EL (cell line): ENCODE measurements at regions not wholly inside any gene's neighbourhood (a gene's known extent, or its start where the extent isn't known, plus 50 kb on each side); places are given as distances from the start of the nearest gene placed in this dataset.
"Not testable (repeated sequence)": the region's sequence is repeated elsewhere in the genome, so short reads cannot be mapped to it uniquely, and the experiment has no call there.

Experiments
- DNase-seq: peaks from one replicate; pipeline ENCODE4 v3.0.0-alpha.2; 2016

DNA sequence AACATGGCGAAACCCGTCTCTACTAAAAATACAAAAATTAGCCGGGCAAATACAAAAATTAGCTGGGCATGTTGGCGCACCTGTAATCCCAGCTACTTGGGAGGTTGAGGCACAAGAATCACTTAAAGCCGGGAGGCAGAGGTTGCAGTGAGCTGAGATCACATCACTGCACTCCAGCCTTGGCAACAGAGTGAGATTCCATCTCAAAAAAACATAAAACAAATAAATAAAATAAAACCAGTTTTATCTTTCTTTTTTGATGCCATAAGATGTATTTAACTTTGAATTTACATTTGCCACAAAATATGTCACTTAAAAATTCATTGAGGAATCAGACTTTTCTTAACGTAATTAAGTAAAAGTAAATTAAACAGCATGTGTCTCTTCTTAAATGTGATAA, 113.3 kb upstream of the ERRFI1 start:
- no peak for DNase-seq

DNA sequence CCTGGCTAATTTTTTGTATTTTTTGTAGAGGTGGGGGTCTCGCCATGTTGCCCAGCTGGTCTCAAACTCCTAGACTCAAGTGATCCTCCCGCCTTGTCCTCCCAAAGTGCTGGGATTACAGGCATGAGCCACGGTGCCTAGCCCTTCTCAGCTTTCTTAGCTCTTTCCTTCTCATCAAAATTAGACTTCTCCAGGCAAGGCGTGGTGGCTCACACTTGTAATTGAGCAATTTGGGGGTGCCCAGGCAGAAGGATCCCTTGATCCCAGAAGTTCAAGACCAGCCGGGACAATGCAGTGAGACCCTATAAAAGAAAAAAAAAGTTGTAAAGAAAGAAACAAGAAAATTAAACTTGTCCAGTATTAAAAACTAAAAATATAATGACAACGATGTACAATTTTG, 112.6 kb upstream of the ERRFI1 start:
- no peak for DNase-seq

DNA sequence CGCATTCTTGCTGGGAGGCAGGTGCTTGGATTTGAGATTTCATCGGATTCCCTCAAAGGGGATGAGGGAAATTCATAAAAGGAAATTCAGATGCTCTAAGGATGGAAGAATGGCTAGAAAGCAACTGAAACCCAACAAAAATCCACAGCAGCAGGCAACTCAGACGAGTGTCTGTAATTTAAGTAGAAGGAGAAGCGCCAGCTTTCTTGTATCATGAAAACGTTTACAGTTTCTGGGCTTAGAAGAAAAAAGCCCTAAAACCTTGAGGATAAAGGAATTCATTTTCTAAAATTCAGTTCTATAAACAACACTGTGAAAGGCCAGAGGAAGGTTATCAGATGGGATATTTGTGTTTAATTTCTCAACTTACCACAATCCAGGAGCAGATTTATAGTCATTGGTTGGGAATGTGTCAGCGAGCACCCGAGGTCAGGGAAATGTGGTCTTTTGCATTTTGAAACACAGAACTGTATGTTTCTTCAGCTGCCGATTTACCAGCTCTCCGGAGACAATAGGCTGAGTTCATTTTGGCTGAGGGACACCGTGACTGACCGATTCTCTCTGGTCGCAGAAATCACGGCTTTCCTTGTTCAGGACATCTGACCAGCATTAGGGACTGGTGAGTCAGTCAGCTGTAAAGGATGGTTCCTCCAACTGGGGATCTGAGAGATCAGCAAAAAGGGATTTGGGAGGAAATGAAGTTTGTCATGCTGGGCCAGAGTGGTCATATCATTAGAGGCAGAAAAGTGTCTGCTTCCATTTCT, 111.6 kb upstream of the ERRFI1 start:
- peak; percentile 98 for DNase-seq

DNA sequence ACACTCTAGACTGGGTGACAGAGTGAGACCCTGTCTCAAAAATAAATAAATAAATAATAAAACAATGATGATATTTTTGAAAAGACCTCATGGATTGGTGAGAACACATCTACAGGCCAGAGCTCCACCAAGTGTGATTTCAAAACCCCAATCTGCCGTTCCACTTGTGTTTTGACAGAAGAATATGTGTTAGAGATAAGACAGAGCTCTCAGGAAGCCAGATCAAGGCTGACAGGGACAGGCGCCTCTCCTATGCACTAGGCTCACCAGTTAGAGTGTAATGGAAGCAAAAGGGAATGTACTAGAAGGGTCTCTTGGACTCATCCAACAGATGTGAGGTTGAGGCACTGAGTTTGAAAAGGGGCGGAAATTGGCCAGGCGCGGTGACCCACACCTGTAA, 110.7 kb upstream of the ERRFI1 start:
- DNase-seq: no peak

DNA sequence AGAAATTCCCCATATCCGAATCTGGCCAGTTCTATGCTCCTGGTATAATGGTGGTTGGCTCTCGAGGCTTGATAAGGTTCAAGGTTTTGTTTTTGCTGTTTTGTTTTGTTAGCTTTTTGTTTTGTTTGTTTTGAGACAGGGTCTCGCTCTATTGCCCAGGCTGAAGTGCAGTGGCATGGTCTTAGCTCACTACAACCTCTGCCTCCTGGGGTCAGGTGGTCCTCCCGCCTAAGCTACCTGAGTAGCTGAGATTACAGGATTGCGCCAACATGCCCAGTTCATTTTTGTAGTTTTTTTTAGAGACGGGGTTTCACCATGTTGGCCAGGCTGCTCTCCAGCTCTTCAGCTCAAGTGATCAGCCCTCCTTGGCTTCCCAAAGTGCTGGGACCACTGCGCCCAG, 109.1 kb upstream of the ERRFI1 start:
- no peak for DNase-seq

DNA sequence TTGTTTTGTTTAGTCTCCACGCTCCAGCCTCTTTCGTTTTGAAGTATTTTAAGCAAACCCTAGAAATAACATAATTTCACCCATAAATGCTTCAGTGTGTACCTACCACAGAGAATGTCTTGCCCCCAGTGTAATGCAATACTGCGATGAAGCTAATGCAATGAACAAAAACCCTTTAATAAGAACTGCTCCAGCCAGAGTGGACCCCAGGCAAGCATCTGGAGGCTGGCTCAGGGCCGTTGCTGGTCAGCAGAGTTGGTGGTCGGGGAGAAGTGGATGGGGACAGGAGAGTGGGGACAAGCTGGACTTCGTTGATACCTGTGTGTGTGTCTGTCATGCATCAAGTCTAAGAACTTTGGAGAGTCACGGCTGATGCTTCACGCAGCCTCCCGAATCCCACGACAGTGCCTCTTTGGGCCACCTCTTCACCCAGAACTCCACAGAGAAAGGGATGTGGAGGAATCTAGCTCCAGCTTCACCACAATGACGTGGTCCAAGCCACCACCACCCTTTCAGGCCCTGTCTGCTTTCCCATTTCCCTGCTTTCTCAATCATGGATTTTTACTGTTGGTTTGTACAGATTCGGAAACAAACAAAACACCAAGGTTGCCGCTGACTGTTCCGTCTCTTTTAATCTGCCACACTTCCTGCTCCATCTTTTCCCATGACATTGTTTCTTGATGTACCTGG, 108.6 kb upstream of the ERRFI1 start:
- peak; percentile 58 for DNase-seq

DNA sequence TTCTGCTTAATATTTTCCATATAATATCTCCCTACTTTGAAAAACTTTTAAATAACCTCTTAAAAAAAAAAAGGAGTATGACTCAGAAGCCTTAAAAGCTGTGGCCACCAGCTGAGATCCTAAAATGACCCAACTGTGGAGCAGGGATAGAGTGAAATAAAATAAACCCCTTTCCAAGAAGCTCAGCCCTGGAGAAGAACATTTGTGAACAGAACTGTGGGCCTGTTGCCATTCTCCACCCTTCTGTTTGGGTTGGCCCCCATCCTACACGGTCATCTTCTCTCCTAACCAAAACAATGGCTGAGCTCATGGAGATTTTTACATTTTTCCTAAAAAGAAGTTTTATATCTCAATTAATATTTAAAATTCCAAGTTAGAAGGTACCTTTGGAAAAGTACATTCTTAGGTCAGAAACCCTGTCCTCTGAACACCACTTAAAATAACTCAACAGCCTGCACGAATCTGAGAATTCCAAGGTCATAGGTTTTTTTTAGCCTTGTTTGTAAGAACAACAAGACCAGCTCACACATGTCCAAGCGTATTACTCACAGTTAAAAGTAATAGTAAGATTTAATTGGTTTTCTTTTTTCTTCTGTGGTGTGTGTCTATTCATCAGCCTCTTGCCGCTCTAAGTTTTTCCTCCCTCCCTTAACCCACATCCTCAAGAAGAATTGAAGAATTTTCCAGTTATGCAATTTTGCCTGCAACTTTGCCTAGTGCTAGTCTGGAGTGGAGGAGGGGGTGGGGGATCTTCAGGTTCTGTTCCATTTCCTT, 107.7 kb upstream of the ERRFI1 start:
- peak; percentile 80 for DNase-seq

DNA sequence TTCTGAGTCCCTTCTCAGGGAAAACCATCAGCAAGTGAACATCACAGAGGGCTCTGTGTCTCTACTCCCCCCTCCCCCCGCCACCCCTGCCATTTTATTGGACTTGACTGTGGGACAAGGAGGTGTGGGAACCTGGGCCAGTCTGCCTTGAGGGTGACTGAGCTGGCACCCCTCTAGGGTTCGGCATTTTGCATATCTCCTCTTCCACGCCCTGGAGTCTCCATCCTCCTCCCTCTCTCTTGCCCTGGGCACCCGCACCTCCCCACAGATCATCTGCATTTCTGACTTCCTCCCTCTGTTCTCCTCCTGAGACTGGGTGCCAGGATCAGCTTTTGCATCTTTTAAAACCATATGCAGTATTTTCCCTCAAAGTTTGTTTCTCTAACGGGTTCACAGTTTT, 107.1 kb upstream of the ERRFI1 start:
- peak; percentile 45 for DNase-seq

DNA sequence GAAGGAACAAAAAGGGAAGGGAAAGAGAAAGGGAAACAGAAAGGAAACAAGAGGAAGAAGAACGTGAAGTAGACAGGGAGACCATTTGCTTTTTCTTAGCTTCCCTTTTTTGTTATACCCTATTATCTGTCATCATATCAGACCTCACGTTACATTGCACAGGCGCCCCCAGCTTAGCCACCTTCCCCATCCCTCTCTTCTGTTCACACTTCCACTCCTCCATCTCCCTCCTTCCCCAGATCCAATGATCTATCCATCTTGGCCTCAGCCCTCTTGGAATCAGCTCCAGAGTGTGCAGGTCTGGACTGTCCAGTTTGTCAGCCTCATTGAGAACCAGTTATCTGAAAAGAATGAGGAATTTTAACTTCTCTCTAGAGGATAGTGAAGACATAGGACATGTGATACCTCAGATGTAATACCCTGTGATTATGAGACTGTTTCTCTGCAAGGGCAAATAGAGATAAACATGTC, 101.1 kb upstream of the ERRFI1 start:
- no peak for DNase-seq

DNA sequence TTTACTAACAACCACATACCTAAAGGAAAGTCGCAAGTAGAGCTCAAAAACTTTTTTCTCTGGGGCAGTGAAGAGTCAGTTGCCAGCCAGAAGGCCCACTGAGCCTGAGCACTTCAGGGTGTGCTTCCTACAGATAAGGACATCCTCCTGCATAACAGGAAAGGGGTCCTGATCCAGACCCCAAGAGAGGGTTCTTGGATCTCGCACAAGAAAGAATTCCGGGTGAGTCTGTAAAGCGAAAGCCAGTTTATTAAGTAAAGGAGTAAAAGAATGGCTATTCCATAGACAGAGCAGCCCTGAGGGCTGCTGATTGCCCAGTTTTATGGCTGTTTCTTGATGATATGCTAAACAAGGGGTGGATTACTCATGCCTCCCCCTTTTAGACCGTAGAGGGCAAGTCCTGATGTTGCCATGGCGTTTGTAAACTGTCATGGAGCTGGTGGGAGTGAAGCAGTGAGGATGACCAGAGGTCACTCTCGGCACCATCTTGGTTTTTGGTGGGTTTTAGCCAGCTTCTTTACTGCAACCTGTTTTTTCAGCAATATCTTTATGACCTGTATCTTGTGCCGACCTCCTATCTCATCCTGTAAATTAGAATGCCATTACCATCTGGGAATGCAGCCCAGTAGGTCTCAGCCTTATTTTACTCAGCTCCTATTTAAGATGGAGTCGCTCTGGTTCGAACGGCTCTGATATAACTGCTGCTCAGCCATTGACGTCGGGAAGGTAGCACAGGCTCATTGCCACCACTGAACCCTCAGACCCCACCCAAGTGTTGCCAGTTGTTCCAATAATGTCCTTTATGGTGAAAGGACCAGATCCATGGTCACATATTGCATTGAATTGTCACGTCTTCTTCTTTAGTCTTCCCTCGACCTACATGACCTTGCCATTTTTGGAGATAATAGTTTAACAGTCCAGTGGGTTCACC, 96.6 kb upstream of the ERRFI1 start:
- peak; percentile 54 for DNase-seq

DNA sequence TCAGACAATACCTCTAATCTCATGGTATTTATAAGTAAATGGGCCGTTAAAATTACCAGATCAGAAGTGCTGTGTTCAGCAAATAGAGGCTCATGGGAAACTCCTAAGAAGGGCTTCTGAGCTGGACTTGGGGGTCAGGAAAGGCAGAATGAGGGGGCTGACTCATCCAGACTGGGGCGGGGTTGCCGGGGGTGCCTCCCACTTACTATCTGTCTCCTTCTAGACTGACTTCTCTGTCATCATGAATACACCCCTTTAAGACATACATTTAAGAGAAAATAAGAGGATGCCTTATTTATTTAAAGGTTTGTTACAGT, 96.0 kb upstream of the ERRFI1 start:
- peak; percentile 42 for DNase-seq

DNA sequence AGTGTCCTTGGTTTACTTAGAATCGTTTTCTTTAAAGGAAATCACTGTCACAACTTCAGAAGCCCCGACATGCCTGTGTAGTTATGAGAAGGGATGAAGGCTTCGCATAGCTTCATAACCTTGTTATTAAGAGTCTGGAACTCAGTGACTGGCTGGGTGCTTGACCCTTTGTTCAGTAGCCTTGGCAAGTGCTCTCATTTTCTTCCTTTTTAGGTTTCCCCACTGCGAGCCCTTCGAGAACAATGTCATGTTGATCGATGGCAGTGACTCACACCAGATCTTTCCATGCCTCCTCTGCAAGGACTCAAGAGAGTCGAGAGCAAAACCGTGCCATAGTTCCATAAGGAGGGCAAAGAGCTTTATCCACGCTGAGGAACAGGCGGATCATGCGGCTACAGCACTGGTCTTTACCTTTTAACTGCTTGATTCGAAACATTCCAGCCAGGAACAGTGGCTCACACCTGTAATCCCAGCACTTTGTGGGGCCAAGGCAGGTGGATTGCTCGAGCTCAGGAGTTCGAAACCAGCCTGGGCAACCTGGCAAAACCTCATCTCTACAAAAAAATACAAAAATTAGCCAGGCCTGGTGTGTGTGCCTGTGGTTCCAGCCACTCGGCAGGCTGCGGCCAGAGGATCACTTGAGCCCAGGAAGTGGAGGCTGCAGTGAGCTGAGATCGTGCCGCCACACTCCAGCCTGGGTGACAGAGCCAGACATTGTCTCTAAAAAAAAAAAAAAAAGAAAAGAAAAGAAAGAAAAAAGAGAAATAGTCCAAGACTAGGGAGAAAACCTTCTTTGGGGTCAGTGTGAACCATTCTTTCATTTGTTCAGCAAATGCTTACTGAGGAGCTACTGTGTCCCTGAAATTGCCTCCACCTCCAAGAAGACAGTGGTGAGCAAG, 95.4 kb upstream of the ERRFI1 start:
- DNase-seq: no peak

DNA sequence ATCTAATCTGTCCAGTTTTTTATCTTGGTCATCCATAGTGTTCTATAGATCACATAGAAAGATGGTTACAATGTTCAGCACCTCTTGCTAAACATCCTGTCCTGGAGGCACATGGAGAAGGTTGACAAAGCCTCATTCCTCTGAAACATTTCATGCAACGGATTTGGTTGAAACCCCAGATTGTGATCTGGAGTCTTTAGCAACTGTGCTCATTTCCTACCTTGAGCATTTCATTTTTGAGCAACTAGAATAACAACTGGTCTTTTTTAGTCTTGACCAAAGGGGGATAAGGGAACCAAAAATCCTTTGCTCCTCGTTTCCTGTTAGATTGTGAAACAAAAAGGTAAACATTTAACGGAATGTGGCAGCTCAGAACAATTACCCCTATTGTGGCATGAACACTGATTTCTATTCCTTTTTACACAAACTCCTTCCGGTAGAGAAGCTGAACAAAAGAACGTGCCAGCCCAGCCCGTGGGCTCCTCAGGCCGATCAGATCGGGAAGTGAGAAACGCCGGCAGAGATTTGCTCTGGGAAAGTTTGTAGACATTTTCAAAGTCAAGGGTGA, 94.7 kb upstream of the ERRFI1 start:
- no peak for DNase-seq

DNA sequence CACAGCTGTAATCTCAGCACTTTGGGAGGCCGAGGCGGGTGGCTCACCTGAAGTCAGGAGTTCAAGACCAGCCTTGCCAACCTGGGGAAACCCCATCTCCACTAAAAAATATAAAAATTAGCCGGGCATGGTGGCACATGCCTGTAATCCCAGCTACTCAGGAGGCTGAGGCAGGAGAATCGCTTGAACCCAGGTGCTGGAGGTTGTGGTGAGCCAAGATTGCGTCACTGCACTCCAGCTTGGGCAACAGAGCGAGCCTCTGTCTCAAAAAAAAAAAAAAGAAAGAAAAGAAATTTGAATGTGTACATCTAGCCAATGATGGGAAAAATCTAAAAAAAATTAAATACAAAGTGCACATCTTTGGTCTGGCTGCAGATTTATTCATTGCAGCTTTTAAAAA, 92.6 kb upstream of the ERRFI1 start:
- DNase-seq: not testable (repeated sequence)

DNA sequence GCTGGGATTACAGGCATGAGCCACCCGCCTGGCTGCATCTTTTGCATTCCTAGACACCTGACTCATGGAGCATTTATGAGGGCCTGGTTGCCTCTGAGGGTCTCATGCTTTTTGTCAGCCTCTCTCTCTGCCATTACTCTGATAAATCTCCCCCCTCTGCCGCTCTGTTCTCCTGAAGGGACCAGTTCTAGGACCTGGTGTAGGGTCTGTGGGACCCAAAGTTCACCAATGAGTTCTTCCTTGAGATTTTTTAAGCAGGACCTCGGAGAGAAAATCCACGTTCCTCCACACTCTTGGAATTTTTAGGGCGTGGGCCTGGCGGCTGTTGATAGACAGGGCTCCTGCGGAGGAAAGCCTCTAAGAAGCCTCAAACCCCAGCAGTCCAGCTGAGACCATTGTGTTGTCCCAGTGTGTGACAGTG, 91.9 kb upstream of the ERRFI1 start:
- peak; percentile 43 for DNase-seq

DNA sequence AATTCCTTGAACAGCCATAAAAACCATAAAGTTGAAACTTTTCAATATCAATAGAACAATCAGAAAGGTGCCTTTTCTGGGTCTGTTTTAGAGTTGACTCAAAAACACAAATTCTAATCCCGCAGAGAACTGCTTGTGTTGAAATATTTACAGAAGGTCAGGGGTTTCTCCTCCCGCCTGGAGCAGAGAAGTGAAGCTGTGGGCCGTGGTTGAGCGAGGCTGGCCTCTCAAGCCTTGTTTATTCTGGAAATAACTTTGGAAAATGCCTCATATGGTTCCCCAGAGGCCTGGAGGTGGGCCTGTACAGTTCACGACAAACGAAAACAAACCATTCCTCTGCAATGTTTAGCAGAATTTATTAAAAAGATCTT, 90.8 kb upstream of the ERRFI1 start:
- peak; percentile 69 for DNase-seq

DNA sequence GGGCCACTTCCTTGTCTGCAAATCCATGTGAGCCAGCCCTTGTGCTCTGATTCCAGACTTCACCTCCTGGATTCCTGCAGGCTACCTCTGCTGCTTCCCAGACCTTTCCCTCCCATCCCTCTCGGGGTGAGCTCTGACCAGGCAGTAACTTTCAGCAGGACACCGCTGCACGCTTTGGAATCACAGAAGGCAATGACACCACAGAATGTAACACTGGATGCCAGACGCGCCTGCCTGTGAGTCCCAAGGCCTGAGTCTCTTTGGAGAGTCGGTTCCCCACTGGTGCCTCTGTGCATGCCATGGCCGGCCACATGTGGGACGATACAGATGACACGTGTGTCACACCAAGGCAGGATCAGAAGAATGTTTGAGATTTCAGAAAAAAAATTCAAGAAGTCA, 89.7 kb upstream of the ERRFI1 start:
- no peak for DNase-seq

DNA sequence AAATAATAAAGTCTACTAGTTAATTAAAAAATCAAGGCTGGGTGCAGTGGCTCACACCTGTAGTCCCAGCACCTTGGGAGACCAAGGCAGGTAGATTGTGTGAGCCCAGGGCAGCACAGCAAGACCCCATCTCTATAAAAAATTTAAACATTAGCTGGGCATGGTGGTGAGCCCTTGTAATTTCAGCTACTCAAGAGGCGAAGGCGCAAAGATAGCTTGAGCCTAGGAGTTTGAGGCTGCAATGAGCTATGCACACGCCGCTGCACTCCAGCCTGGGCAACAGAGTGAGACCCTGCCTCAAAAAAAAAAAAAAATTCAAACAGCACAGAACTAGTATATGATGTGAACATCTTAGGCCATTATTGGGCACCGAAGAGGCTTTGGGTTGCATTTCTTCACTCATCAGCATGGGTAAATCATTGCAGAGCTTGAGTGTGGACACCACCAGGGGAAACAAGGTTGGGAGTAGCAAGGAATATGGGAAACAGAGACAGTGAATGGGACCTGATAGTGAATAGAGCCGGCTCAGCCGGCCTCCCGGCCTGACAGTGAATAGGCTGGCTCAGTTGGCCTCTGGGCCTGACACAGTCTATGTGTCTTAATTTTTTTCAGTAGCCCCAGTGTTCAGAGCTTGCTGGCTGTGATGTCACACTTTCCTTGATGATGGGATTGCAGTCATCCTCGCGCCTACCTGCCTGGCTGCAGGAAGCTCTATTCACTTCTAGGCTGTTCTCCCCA, 89.1 kb upstream of the ERRFI1 start:
- no peak for DNase-seq

DNA sequence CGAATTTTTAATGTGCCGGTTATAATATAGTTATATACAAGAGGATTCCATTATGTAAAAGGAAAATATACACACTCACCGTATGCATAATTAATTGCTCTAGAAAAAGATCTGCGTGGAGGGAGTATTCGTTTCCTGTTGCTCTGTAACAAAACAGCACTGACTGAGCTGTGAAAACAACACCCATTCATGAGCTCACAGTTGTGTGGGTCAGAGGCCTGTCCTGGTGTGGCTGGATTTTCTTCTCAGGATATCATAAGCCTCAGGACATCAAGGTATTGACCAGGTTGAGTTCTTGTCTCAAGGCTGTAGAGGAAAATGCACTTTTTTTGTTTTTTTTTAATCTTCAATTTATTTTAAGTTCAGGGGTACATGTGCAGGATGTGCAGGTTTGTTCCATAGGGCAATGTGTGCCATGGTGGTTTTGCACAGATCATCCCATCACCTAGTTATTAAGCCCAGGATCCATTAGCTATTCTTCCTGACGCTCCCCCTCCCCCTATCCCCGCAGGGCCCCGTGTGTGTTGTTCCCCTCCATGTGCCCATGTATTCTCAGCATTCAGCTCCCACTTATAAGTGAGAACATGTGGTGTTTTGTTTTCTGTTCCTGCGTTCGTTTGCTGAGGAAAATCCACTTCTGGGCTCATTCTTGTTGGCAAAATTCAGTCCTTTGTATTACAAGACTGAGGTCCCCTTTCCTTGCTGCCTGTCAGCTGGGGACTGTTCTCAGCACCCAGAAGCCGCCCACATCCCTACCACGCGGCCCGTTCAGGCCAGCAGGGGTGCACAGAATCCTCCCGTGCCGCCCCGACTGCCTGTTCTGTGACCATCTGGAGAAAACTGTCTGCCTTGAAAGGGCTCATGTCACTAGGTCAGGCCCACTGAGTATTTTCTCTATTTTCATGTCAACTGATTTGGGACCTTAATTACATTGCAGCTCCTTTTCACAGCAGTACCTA, 87.4 kb upstream of the ERRFI1 start:
- no peak for DNase-seq
